Upper lobe of right lung (tissue), 1 donor: ENCODE measurements at regions not wholly inside any gene's neighbourhood (a gene's known extent, or its start where the extent isn't known, plus 50 kb on each side); places are given as distances from the start of the nearest gene placed in this dataset.
"Not testable (repeated sequence)": the region's sequence is repeated elsewhere in the genome, so short reads cannot be mapped to it uniquely, and the experiment has no call there.

Experiments
- ATAC-seq: fragments of 200-7000 bp; cut with Tn5 transposase; one replicate; pipeline ENCODE4 v1.9.1; 2020; ENCODE audit warnings: mild to moderate bottlenecking, moderate library complexity
- DNase-seq: peaks from one replicate; pipeline ENCODE4 v3.0.0-alpha.2; 2020
- H3K27ac ChIP-seq: fragments of 200-600 bp; one replicate; pipeline ENCODE4 v1.8.0; 2022
- H3K27me3 ChIP-seq: fragments of 200-600 bp; one replicate; pipeline ENCODE4 v1.8.0; 2022; ENCODE audit warnings: mild to moderate bottlenecking
- H3K36me3 ChIP-seq: fragments of 200-600 bp; one replicate; pipeline ENCODE4 v1.8.0; 2022
- H3K4me1 ChIP-seq: fragments of 200-600 bp; one replicate; pipeline ENCODE4 v1.8.0; 2022
- H3K4me3 ChIP-seq: fragments of 200-600 bp; one replicate; pipeline ENCODE4 v1.8.0; 2022; ENCODE audit warnings: mild to moderate bottlenecking
- H3K9me3 ChIP-seq: fragments of 200-600 bp; one replicate; pipeline ENCODE4 v1.8.0; 2022
- CTCF ChIP-seq: fragments of 200-600 bp; IDR thresholded peaks from one replicate; pipeline ENCODE4 v1.8.0; 2022; ENCODE audit warnings: antibody characterized with exemption
- intact Hi-C: fragments of 100-400 bp; cut with DNase I; formaldehyde crosslinking; loops from one replicate; pipeline ENCODE4 v1.11.0; 2022
- donor health status: DM: no; HTN: yes; CAD: no; lungs with severe emphysema.

- DNase-seq (no peak), ATAC-seq (no peak)
- no peak overlapping the region for H3K27ac ChIP-seq
- H3K9me3 ChIP-seq: no peaks in the 10 kb centered on the region
- H3K27me3 ChIP-seq: no peaks in the 10 kb centered on the region
- H3K4me3 ChIP-seq: no peak overlapping the region
- no peak for TF ChIP-seq CTCF
- intact Hi-C loops: no loop called here
- H3K36me3 ChIP-seq: no peaks in the 10 kb centered on the region
- no peaks in the 10 kb centered on the region for H3K4me1 ChIP-seq
Measured at GRCh38 chr3:16076564-16076963, 97.9 kb upstream of the GALNT15 start.

DNA sequence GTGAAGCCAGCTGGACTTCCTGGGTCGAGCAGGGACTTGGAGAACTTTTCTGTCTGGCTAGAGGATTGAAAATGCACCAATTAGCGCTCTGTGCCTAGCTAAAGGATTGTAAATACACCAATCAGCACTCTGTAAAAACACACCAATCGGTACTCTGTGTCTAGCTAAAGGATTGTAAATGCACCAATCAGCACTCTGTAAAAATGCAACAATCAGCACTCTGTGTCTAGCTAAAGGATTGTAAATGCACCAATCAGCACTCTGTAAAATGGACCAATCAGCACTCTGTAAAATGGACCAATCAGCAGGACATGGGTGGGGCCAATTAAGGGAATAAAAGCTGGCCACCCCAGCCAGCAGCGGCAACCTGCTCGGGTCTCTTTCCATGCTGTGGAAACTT, 97.3 kb upstream of the GALNT15 start:
- H3K4me3 ChIP-seq, H3K36me3 ChIP-seq, H3K27me3 ChIP-seq, ATAC-seq, H3K27ac ChIP-seq, H3K4me1 ChIP-seq, DNase-seq, H3K9me3 ChIP-seq, intact Hi-C loops: not testable (repeated sequence)

DNA sequence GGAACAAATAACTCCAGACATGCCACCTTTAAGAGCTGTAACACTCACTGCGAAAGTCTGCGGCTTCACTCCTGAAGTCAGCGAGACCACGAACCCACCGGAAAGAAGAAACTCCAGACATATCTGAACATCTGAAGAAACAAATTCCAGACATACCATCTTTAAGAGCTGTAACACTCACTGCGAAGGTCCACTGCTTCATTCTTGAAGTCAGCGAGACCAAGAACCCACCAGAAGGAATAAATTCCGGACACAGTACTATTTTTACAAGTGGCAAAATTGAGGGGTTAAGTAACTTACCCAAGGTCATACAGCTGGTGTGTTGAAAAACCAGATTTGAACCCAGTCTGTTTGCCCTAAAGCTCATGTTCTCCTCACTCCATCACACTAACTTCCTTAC, 96.8 kb upstream of the GALNT15 start:
- ATAC-seq, H3K4me1 ChIP-seq, H3K9me3 ChIP-seq, H3K27me3 ChIP-seq, DNase-seq, H3K36me3 ChIP-seq, H3K4me3 ChIP-seq, intact Hi-C loops, H3K27ac ChIP-seq: not testable (repeated sequence)

- H3K9me3 ChIP-seq: no peaks in the 10 kb centered on the region
- intact Hi-C loops: no loop called here
- no peak for TF ChIP-seq CTCF
Measured at GRCh38 chr3:16079519-16079918, 95.0 kb upstream of the GALNT15 start.

GRCh38 chr3:16081661-16082060, 92.8 kb upstream of the GALNT15 start:
- peaks cover 13% of the 10 kb centered on the region for H3K4me1 ChIP-seq
- no peaks in the 10 kb centered on the region for H3K36me3 ChIP-seq
- no peaks in the 10 kb centered on the region for H3K9me3 ChIP-seq
- ATAC-seq (no peak), DNase-seq (no peak)
- H3K27me3 ChIP-seq: no peaks in the 10 kb centered on the region
- intact Hi-C loops: no loop called here
- no peak for TF ChIP-seq CTCF
- H3K4me3 ChIP-seq: no peak overlapping the region
- H3K27ac ChIP-seq: no peak overlapping the region

More at GRCh38 chr3:16079519-16079918, 95.0 kb upstream of the GALNT15 start:
- no peaks in the 10 kb centered on the region for H3K4me1 ChIP-seq
- no peak overlapping the region for H3K4me3 ChIP-seq
- H3K27me3 ChIP-seq: no peaks in the 10 kb centered on the region
- H3K36me3 ChIP-seq: no peaks in the 10 kb centered on the region
- DNase-seq: no peak
- H3K27ac ChIP-seq: no peak overlapping the region
- ATAC-seq: no peak

DNA sequence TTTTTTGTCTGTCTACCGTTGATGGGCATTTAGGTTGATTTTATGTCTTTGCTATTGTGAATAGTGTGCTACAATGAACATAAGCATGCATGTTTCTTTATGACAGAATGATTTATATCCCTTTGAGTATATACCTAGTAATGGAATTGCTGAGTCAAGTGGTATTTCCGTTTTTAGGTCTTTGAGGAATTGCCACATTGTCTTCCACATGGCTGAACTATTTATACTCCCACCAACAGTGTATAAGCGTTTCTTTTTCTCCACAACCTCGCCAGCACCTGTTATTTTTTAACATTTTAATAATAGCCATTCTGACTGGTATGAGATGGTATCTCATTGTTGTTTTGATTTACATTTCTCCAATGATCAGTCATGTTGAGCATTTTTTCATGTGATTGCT, 89.6 kb upstream of the GALNT15 start:
- intact Hi-C loops: no loop called here
- no peak overlapping the region for H3K27ac ChIP-seq
- no peak for ATAC-seq

More for the DNA sequence above, 89.6 kb upstream of the GALNT15 start:
- H3K4me3 ChIP-seq: no peak overlapping the region
- no peaks in the 10 kb centered on the region for H3K27me3 ChIP-seq
- H3K9me3 ChIP-seq: no peaks in the 10 kb centered on the region
- H3K36me3 ChIP-seq: no peaks in the 10 kb centered on the region
- TF ChIP-seq CTCF: no peak
- H3K4me1 ChIP-seq: peaks cover 16% of the 10 kb centered on the region
- no peak for DNase-seq
